DMS153 treated with DMSO at 0.1 percent for 48 hours (cell line): ENCODE measurements at regions not wholly inside any gene's neighbourhood (a gene's known extent, or its start where the extent isn't known, plus 50 kb on each side); places are given as distances from the start of the nearest gene placed in this dataset.

ENCODE experiments used
- DNase-seq: peaks from one replicate; lab custom pipeline; 2025; ENCODE audit not compliant: unreplicated experiment; lab: John Stamatoyannopoulos, UW

- no peak for DNase-seq
Observed at GRCh38 chr13:104757712-104758111, 1691.5 kb upstream of the SLC10A2 start.

- DNase-seq: no peak
Observed at GRCh38 chr13:104750377-104750776, 1684.2 kb upstream of the SLC10A2 start.

DNA sequence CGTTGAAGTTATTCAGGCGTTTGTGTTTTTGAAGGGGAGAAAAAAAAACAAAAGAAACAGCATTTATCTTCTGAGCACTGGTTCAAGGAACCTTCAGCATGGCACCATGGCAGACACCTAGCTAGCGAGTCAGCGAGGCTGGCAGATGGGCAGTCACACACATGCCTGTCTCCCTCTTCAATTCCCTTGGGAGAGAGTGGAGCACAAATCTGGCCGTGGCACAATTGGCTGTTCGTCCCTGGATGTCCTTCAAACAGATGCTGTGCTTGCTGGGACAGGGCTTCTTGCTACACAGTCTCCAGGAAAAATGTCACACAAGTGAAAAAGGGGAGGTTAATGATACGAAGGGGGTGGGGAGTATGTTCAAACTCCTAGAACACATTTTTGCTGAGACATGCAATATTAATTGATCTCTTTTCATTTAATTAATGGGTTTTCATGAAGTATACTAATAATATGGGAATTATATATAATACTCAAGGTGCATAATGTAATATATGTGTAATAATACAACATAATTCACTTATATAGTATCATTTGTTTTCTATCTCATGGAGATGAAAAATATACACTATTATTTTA lies 1674.5 kb upstream of the SLC10A2 start:
- no peak for DNase-seq

DNA sequence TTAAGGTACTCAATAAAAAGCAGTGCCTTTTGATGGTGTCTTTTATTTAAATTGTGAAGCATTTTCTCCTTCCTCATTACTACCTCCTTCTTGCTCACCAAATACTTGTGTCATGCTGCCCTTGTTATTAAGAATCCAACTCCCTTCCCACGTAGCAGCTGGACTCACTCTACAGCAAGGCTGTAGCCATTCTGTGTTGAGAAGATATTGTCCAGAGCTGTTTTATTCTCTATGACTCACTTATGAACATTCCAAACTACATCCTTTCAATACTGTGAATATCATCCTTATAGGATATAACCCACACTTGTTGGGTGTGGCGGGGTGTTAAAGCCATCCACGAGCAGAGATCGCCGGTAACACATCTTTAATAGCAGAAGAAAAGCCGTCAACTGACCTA lies 1671.5 kb upstream of the SLC10A2 start:
- DNase-seq: no peak

DNA sequence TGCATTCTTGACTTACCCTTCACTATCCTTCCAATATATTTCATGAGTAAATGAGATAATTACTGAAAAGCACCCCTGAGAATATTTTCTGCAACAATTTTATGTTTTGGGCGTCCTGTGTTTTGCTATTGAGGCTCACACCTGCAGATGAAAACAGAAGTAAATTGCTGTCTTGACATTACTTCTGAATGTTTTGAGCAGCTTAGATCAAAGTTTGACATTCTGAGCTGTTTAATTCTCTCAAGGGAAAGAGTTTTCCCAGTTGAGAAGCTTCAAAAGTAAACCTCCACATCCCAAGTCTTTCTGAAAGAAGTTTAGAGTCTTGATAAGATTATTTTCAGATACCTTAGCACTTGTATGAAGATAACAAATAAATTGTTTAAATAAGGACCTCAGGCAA lies 1667.2 kb upstream of the SLC10A2 start:
- no peak for DNase-seq

DNA sequence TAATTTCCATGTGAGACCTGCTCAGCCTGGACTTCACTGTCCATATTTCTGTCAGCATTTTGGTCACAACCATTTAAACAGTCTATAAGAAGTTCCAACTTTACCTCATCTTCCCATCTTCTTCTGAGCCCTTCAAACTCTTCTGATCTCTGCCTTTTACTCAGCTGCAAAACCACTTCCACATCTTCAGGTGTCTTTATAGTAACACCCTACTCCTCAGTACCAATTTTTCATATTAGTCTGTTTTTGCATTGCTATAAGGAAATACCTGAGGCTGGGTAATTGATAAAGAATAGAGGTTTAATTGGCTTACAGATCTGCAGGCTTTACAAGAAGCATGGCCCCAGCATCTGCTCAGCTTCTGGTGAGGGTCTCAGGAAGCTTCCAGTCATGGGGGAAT lies 1648.9 kb upstream of the SLC10A2 start:
- DNase-seq: no peak

GRCh38 chr13:104705031-104705750 lies 1639.0 kb upstream of the SLC10A2 start:
- no peak for DNase-seq

GRCh38 chr13:104701591-104701990 lies 1635.4 kb upstream of the SLC10A2 start:
- no peak for DNase-seq

- DNase-seq: no peak
Observed at GRCh38 chr13:104694397-104694796, 1628.2 kb upstream of the SLC10A2 start.

GRCh38 chr13:104693126-104693525 lies 1626.9 kb upstream of the SLC10A2 start:
- DNase-seq: no peak

- DNase-seq: no peak
Observed at GRCh38 chr13:104691767-104692467, 1625.7 kb upstream of the SLC10A2 start.

DNA sequence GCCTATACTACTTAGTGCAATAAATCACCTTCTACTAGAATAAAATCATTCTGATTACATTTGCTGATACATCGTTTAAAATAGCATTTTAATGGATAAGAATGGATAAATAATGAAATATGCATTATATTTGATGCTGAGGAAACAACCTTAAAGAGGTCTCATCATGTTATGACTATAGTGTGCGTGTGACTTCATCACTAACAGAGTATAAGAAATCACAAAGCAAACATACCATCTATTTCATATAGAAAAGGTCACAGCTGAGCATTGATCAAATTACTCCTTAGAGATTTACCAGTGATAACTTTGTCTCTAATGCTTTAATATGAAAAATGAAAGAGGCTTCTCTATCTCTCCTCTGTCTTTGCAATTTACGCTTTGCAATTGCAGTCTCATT lies 1620.3 kb upstream of the SLC10A2 start:
- DNase-seq: no peak

DNA sequence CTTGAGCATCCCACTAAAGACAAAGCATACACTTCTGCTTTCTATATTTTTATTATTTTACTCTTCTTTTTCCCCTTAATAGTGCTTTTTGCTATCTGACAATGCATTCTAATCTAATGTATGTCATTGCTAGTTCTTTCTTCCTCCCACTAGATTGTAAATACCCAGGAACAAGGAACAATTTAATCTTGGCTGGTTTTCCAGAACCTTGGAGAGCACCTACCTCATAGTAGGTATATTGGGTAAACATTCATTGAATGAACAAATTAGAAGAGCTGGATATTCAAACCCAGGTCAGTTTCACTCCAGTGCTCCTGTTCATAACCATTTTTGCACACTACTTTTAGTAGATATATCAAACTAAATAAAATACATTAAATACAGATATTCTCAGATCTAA lies 1617.6 kb upstream of the SLC10A2 start:
- no peak for DNase-seq

DNA sequence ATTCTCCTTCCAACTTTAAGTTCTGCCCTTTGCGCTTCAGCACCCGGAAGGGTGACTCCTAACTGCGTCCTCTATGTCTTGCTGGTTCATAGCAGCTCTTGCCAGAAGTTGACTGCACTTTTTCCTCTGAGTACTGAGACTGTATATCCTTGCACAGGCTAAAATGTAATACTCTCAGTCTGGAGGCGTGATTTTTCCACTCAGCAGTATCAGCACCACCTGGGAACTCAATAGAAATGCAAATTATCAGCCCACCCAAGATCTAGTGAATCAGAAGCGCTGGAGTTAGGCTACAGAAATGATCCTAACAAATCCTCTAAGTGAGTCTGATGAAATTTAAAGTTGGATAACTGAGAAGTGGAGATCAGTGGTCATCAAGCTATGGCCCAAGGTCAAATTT lies 1611.9 kb upstream of the SLC10A2 start:
- no peak for DNase-seq

- DNase-seq: no peak
Observed at GRCh38 chr13:104671901-104672300, 1605.7 kb upstream of the SLC10A2 start.

- DNase-seq: no peak
Observed at GRCh38 chr13:104657196-104657595, 1591.0 kb upstream of the SLC10A2 start.

DNA sequence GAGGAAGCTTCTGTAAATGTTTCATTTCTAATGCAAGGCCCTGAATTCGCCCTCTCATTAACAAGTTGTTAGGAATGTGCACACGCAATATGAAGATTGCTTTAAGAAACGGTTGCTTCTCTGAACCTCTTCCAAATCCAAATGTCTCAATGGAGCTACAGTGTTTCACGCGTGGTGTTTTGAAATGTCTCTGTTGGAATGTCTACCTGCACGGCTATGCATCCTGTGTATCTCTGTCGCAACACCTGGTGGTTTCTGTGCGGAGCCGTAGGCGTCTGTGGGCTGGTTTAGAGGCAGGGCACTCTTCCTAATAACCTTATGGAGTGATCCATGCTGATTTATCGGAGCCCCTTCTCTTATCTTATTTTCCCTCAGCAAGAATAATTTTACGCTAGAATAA lies 1584.2 kb upstream of the SLC10A2 start:
- no peak for DNase-seq

- no peak for DNase-seq
Observed at GRCh38 chr13:104648291-104648690, 1582.1 kb upstream of the SLC10A2 start.

DNA sequence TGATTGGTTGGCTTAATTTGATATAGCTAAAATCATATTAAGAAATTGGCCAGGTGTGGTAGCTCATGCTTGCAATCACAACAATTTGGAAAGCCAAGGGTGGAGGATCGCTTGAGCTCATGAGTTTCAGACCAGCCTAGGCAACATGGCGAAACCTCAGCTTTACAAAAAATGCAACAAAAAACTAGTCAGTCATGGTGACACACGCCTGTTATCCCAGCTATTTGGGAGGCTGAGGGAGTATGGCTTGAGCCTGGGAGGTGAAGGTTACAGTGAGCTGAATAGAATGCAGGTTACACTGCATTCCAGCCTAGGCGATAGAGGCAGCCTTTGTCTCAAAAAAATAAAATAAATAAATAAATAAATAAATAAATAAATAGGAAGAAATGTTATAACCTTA lies 1579.6 kb upstream of the SLC10A2 start:
- DNase-seq: no peak

- no peak for DNase-seq
Observed at GRCh38 chr13:104641309-104641708, 1575.1 kb upstream of the SLC10A2 start.

GRCh38 chr13:104635879-104636278 lies 1569.7 kb upstream of the SLC10A2 start:
- no peak for DNase-seq

GRCh38 chr13:104634016-104634415 lies 1567.8 kb upstream of the SLC10A2 start:
- DNase-seq: no peak
